HCT116 (cell line): ENCODE measurements at regions not wholly inside any gene's neighbourhood (a gene's known extent, or its start where the extent isn't known, plus 50 kb on each side); places are given as distances from the start of the nearest gene placed in this dataset.

ENCODE experiments used
- ATAC-seq: fragments of 200-7000 bp; cut with Tn5 transposase; 2 replicates; pipeline ENCODE4 v1.9.1; 2020; ENCODE audit warnings: mild to moderate bottlenecking, moderate library complexity
- BruUV-seq: library from RNA; stranded (reverse); fragments of 400-500 nt; replicated peaks from 2 replicates; lab custom pipeline; 2021; lab: Mats Ljungman, UMichigan
- CTCF ChIA-PET: fragments of 300-600 bp; sonication (Branson Sonifier 250); formaldehyde crosslinking; loops from one replicate; lab custom pipeline; 2021; ENCODE audit warnings: antibody characterized with exemption; lab: Charles Lee
- POLR2A ChIA-PET: fragments of 300-600, 350-600 bp; sonication (Branson Sonifier 250); formaldehyde crosslinking; loops from one replicate; lab custom pipeline; 2021; ENCODE audit warnings: antibody characterized with exemption; lab: Charles Lee
- RAD21 ChIA-PET, 2 experiments: fragments of 300-600 bp; sonication (Branson Sonifier 250); formaldehyde crosslinking; loops; one replicate each; lab custom pipeline; 2023; ENCODE audit warnings: low total read pairs in 2 of 2; ENCODE audit not compliant: uncharacterized antibody in 2 of 2, unreplicated experiment in 2 of 2, low non-redundant PET in 1 of 2; lab: Charles Lee
- DNase-seq: peaks from one replicate; pipeline ENCODE4 v3.0.0-alpha.2; 2010; ENCODE audit warnings: low read depth, low spot score
- H2AFZ ChIP-seq: fragments of 200-600 bp; shearing (Covaris generic), sonication (generic); 2 replicates; pipeline ENCODE4 v1.6.1; 2017; ENCODE audit warnings: low read depth, mixed run types, mixed read lengths, antibody characterized with exemption, low read length; ENCODE audit not compliant: poor library complexity, severe bottlenecking
- H3K27ac ChIP-seq: 2 replicates; pipeline ENCODE4 v1.5.1; 2012; ENCODE audit warnings: low read depth, low read length
- H3K27me3 ChIP-seq: fragments of 200-600 bp; sonication (generic); 2 replicates; pipeline ENCODE4 v1.6.1; 2016; ENCODE audit warnings: mixed run types, low read length, mixed read lengths; ENCODE audit not compliant: insufficient read depth
- H3K36me3 ChIP-seq, 2 experiments: fragments of 200-500 bp in 1 of 2; fragments of 200-600 bp in 1 of 2; sonication (Bioruptor generic) in 1 of 2; sonication (generic) in 1 of 2; 2 replicates each; pipeline versions ENCODE4 v1.5.1 to v1.6.1; 2014 to 2016; ENCODE audit warnings: low read length in 2 of 2, inconsistent platforms in 1 of 2, mixed read lengths in 1 of 2, mixed run types in 1 of 2; ENCODE audit not compliant: insufficient read depth in 2 of 2, control insufficient read depth in 1 of 2
- H3K4me1 ChIP-seq, 2 experiments: fragments of 200-600 bp in 1 of 2; sonication (generic) in 1 of 2; 2 replicates each; pipeline versions ENCODE4 v1.5.1 to v1.6.1; 2012 to 2017; ENCODE audit warnings: low read length in 2 of 2, inconsistent platforms in 1 of 2, mild to moderate bottlenecking in 1 of 2, mixed read lengths in 1 of 2, mixed run types in 1 of 2, moderate library complexity in 1 of 2; ENCODE audit not compliant: insufficient read depth in 2 of 2, control insufficient read depth in 1 of 2
- H3K4me2 ChIP-seq: fragments of 200-600 bp; sonication (generic); 2 replicates; pipeline ENCODE4 v1.6.1; 2017; ENCODE audit warnings: mixed run types, low read length, mixed read lengths
- H3K4me3 ChIP-seq, 2 experiments: fragments of 200-600 bp in 1 of 2; sonication (generic) in 1 of 2; replicated peaks in 1 of 2; 2 replicates each; pipeline ENCODE4 v1.5.1; 2011 to 2016; ENCODE audit warnings: low read length in 2 of 2, control low read depth in 1 of 2, low read depth in 1 of 2, mild to moderate bottlenecking in 1 of 2, mixed read lengths in 1 of 2, mixed run types in 1 of 2
- H3K79me2 ChIP-seq: fragments of 200-600 bp; sonication (generic); 2 replicates; pipeline ENCODE4 v1.6.1; 2017; ENCODE audit warnings: mild to moderate bottlenecking, mixed run types, low read length, moderate library complexity, mixed read lengths; ENCODE audit not compliant: insufficient read depth
- H3K9ac ChIP-seq: fragments of 200-600 bp; sonication (generic); 2 replicates; pipeline ENCODE4 v1.6.1; 2016; ENCODE audit warnings: low read length, mixed read lengths
- H3K9me2 ChIP-seq: fragments of 200-600 bp; sonication (generic), shearing (Covaris generic); 2 replicates; pipeline ENCODE4 v1.6.1; 2017; ENCODE audit warnings: mixed run types, mild to moderate bottlenecking, moderate library complexity; ENCODE audit not compliant: insufficient read depth
- H3K9me3 ChIP-seq, 2 experiments: fragments of 200-500 bp in 1 of 2; fragments of 200-600 bp in 1 of 2; sonication (Bioruptor generic) in 1 of 2; sonication (generic) in 1 of 2; 2 replicates each; pipeline ENCODE4 v1.6.1; 2014 to 2017; ENCODE audit warnings: low read length in 2 of 2, mixed read lengths in 2 of 2, inconsistent platforms in 1 of 2, low read depth in 1 of 2, mild to moderate bottlenecking in 1 of 2, mixed run types in 1 of 2, moderate library complexity in 1 of 2; ENCODE audit not compliant: control insufficient read depth in 1 of 2, insufficient read depth in 1 of 2
- H4K20me1 ChIP-seq: fragments of 200-600 bp; sonication (generic), shearing (Covaris generic); 2 replicates; pipeline ENCODE4 v1.6.1; 2017; ENCODE audit warnings: mixed run types, mild to moderate bottlenecking, moderate library complexity; ENCODE audit not compliant: insufficient read depth
- ATF3 ChIP-seq: IDR thresholded peaks from 2 replicates; pipeline ENCODE4 v1.6.1; 2012
- CBX3 ChIP-seq: IDR thresholded peaks from 2 replicates; pipeline ENCODE4 v1.6.1; 2012; ENCODE audit warnings: low read depth
- EGR1 ChIP-seq: IDR thresholded peaks from 2 replicates; pipeline ENCODE4 v1.6.1; 2012; ENCODE audit warnings: low read depth
- EZH2 ChIP-seq: fragments of 200-600 bp; sonication (generic); IDR thresholded peaks from 2 replicates; pipeline ENCODE4 v1.6.1; 2017; ENCODE audit warnings: antibody characterized with exemption, mixed run types
- MAX ChIP-seq: IDR thresholded peaks from 2 replicates; pipeline ENCODE4 v1.6.1; 2012
- SIN3A ChIP-seq: IDR thresholded peaks from 2 replicates; pipeline ENCODE4 v1.6.1; 2012; ENCODE audit warnings: low read depth
- SP1 ChIP-seq: IDR thresholded peaks from 2 replicates; pipeline ENCODE4 v1.6.1; 2012; ENCODE audit warnings: low read depth
- YY1 ChIP-seq: IDR thresholded peaks from 2 replicates; pipeline ENCODE4 v1.6.1; 2011; ENCODE audit warnings: low read length, low read depth, moderate library complexity, mild to moderate bottlenecking; ENCODE audit not compliant: insufficient replicate concordance; ENCODE audit errors: extremely low read depth
- ZFX ChIP-seq: fragments of 450-650 bp; IDR thresholded peaks from 2 replicates; pipeline ENCODE4 v1.6.1; 2017
- ZNF274 ChIP-seq: fragments of 200-500 bp; sonication (Bioruptor generic); IDR thresholded peaks from 2 replicates; pipeline ENCODE4 v1.6.1; 2014; ENCODE audit warnings: mild to moderate bottlenecking, low read depth, low read length, inconsistent platforms
- intact Hi-C: fragments of 100-400 bp; cut with micrococcal nuclease; formaldehyde crosslinking; loops from 2 replicates; pipeline ENCODE4 v1.10.0; 2022
- TF ChIP-seq, protein P1 (sequence below): IDR thresholded peaks from 2 replicates; pipeline ENCODE4 v1.6.1; 2011; ENCODE audit warnings: mild to moderate bottlenecking, low read length, moderate library complexity; ENCODE audit not compliant: insufficient replicate concordance; ENCODE audit errors: extremely low read depth

DNA sequence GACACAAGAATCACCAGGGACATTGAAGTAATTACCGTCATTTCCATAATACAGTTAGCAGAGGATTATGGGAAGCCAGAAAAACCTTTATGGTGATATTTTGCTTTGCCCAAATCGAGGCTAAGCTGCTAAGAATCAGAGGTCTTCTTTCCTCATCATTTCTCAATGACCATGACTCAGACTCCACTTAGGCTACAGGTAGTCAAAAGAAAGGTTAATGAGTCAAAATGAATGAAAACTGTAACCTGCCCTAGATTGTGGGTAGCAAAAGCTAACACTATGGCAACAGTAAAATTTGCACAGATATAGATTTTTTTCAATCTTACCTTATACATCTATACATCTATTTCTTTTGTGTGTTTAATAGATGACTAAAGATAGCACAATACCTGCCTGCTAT, 185.8 kb downstream of the CARTPT start:
- Histone ChIP-seq H3K27me3 (no peaks in the 10 kb centered on the region), H3K4me1 (peaks cover 16 to 26% of the 10 kb centered on the region in 2 experiments), H3K4me2 (no peak overlapping the region), H3K9me2 (no peaks in the 10 kb centered on the region), H3K4me3 (no peak overlapping the region), H3K27ac (no peak overlapping the region), H3K9me3 (no peaks in the 10 kb centered on the region), H3K36me3 (no peaks in the 10 kb centered on the region), H2AFZ (no peak overlapping the region), H3K9ac (no peak overlapping the region), H3K79me2 (no peaks in the 10 kb centered on the region), H4K20me1 (no peaks in the 10 kb centered on the region)
- ATAC-seq (no peak), DNase-seq (no peak)
- RAD21 ChIA-PET: no interaction called here
- intact Hi-C loops: no loop called here
- CTCF ChIA-PET: no interaction called here
- TF ChIP-seq CBX3: no peak
- TF ChIP-seq ZFX: no peak
- TF ChIP-seq EZH2: no peak
- no peak for TF ChIP-seq EGR1
- TF ChIP-seq, protein P1, sequence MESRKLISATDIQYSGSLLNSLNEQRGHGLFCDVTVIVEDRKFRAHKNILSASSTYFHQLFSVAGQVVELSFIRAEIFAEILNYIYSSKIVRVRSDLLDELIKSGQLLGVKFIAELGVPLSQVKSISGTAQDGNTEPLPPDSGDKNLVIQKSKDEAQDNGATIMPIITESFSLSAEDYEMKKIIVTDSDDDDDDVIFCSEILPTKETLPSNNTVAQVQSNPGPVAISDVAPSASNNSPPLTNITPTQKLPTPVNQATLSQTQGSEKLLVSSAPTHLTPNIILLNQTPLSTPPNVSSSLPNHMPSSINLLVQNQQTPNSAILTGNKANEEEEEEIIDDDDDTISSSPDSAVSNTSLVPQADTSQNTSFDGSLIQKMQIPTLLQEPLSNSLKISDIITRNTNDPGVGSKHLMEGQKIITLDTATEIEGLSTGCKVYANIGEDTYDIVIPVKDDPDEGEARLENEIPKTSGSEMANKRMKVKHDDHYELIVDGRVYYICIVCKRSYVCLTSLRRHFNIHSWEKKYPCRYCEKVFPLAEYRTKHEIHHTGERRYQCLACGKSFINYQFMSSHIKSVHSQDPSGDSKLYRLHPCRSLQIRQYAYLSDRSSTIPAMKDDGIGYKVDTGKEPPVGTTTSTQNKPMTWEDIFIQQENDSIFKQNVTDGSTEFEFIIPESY: no peak
- TF ChIP-seq YY1: no peak
- no peak for TF ChIP-seq SIN3A
- no peak for TF ChIP-seq MAX
- TF ChIP-seq SP1: no peak
- TF ChIP-seq ATF3: no peak
- no peak for TF ChIP-seq ZNF274
- POLR2A ChIA-PET: interaction anchor here (1.1 kb wide), 1 partner anchor 18 kb away, joined by 3 read pairs; no protein-coding TSS in a partner anchor
- no TSS peak for BruUV-seq
